B cell (primary cell): ENCODE measurements at regions not wholly inside any gene's neighbourhood (a gene's known extent, or its start where the extent isn't known, plus 50 kb on each side); places are given as distances from the start of the nearest gene placed in this dataset.
A peak's percentile ranks its signal among the peaks of the same experiment; 100 is the strongest.

Experiments used
- ATAC-seq: fragments of 200-7000 bp; cut with Tn5 transposase; one replicate; pipeline ENCODE4 v1.10.0; 2021; ENCODE audit warnings: low read depth, mild to moderate bottlenecking, moderate number of reproducible peaks, moderate library complexity
- CTCF ChIA-PET: fragments of 350-600 bp; sonication (Branson Sonifier 250); formaldehyde crosslinking; loops from one replicate; lab custom pipeline; 2021; ENCODE audit warnings: antibody characterized with exemption, inconsistent platforms; lab: Charles Lee
- POLR2A ChIA-PET: fragments of 350-600 bp; sonication (Branson Sonifier 250); formaldehyde crosslinking; loops from one replicate; lab custom pipeline; 2021; ENCODE audit warnings: antibody characterized with exemption; lab: Charles Lee
- DNase-seq: peaks from one replicate; pipeline ENCODE4 v3.0.0; 2013
- H2AFZ ChIP-seq: 2 replicates; pipeline ENCODE4 v1.6.1; 2012; ENCODE audit warnings: mild to moderate bottlenecking, low read depth, low read length; ENCODE audit not compliant: insufficient read depth, poor library complexity, severe bottlenecking
- H3K27ac ChIP-seq, 2 donors: 1 replicate in 1 of 2; 2 replicates in 1 of 2; pipeline ENCODE4 v1.5.1; 2012 to 2013; ENCODE audit warnings: low read length in 2 of 2, mild to moderate bottlenecking in 2 of 2, moderate library complexity in 1 of 2
- H3K27me3 ChIP-seq, 4 experiments: fragments of 200-600 bp in 1 of 4; sonication (generic) in 1 of 4; replicated peaks in 1 of 4; 1 replicate in 2 of 4; 2 replicates in 2 of 4; pipeline versions ENCODE4 v1.6.1 to v1.7.0; 2013 to 2016; ENCODE audit warnings: low read length in 3 of 4, mild to moderate bottlenecking in 2 of 4, mixed read lengths in 1 of 4, moderate library complexity in 1 of 4; ENCODE audit not compliant: insufficient read depth in 4 of 4, control insufficient read depth in 3 of 4; ENCODE audit errors: control extremely low read depth in 1 of 4
- H3K36me3 ChIP-seq, 2 experiments: replicated peaks in 1 of 2; 1 replicate in 1 of 2; 2 replicates in 1 of 2; pipeline versions ENCODE4 v1.6.1 to v1.7.1; 2013; ENCODE audit warnings: low read length in 1 of 2; ENCODE audit not compliant: insufficient read depth in 2 of 2, control insufficient read depth in 1 of 2; ENCODE audit errors: control extremely low read depth in 1 of 2, extremely low read depth in 1 of 2
- H3K4me1 ChIP-seq, 2 donors: fragments of 200-600 bp in 1 of 2; sonication (generic) in 1 of 2; 1 replicate in 1 of 2; 2 replicates in 1 of 2; pipeline versions ENCODE4 v1.5.1 to v1.6.1; 2013 to 2017; ENCODE audit warnings: low read length in 2 of 2; ENCODE audit not compliant: control insufficient read depth in 2 of 2, insufficient read depth in 2 of 2
- H3K4me2 ChIP-seq: replicated peaks from 2 replicates; pipeline ENCODE3; 2012; ENCODE audit warnings: mild to moderate bottlenecking, low read depth, low read length; ENCODE audit not compliant: poor library complexity, severe bottlenecking
- H3K4me3 ChIP-seq, 5 experiments: fragments of 200-600 bp in 1 of 5; sonication (generic) in 1 of 5; 1 replicate in 3 of 5; 2 replicates in 2 of 5; pipeline versions ENCODE4 v1.5.1 to v1.7.0; 2011 to 2016; ENCODE audit warnings: low read length in 4 of 5, mild to moderate bottlenecking in 4 of 5, low read depth in 2 of 5, control low read depth in 1 of 5, moderate library complexity in 1 of 5; ENCODE audit not compliant: insufficient read depth in 1 of 5; ENCODE audit errors: control extremely low read depth in 1 of 5, extremely low read depth in 1 of 5
- H3K79me2 ChIP-seq: fragments of 200-600 bp; sonication (generic); one replicate; pipeline ENCODE4 v1.6.0; 2016; ENCODE audit warnings: low read length; ENCODE audit not compliant: control insufficient read depth, insufficient read depth
- H3K9ac ChIP-seq: fragments of 200-600 bp; sonication (generic); 2 replicates; pipeline ENCODE4 v1.6.1; 2017; ENCODE audit warnings: mild to moderate bottlenecking, low read length, moderate library complexity
- H3K9me3 ChIP-seq, 3 donors: one replicate each; pipeline versions ENCODE4 v1.6.1 to v1.7.1; 2013; ENCODE audit warnings: low read length in 2 of 3; ENCODE audit not compliant: control insufficient read depth in 2 of 3, insufficient read depth in 1 of 3; ENCODE audit errors: control extremely low read depth in 1 of 3
- H4K20me1 ChIP-seq: 2 replicates; pipeline ENCODE4 v1.6.0; 2012; ENCODE audit warnings: mild to moderate bottlenecking, low read length; ENCODE audit not compliant: insufficient read depth, control insufficient read depth, poor library complexity, severe bottlenecking
- H3K27ac Mint-ChIP-seq: one replicate; pipeline ENCODE4 v1.8.0; 2021; ENCODE audit warnings: mixed read lengths
- H3K27me3 Mint-ChIP-seq: one replicate; pipeline ENCODE4 v1.8.0; 2021; ENCODE audit warnings: mixed read lengths
- H3K4me1 Mint-ChIP-seq: one replicate; pipeline ENCODE4 v1.8.0; 2021; ENCODE audit warnings: mixed read lengths
- H3K4me3 Mint-ChIP-seq: one replicate; pipeline ENCODE4 v1.8.0; 2021; ENCODE audit warnings: mixed read lengths
- H3K9me3 Mint-ChIP-seq: one replicate; pipeline ENCODE4 v1.8.0; 2022; ENCODE audit warnings: mixed read lengths; ENCODE audit not compliant: insufficient read depth
- EZH2 ChIP-seq: IDR thresholded peaks from 2 replicates; pipeline ENCODE4 v1.6.1; 2012; ENCODE audit warnings: borderline replicate concordance, low read depth, mild to moderate bottlenecking, moderate library complexity, low read length; ENCODE audit not compliant: insufficient read depth, poor library complexity, severe bottlenecking
- WGBS: methylation state at CpG from one replicate; pipeline ENCODE4 v1.1.5; 2013; ENCODE audit warnings: missing lambda C conversion rate; ENCODE audit not compliant: insufficient coverage; 5-methylcytosine and 5-hydroxymethylcytosine counted together
- intact Hi-C: fragments of 100-400 bp; cut with micrococcal nuclease; formaldehyde crosslinking; loops from one replicate; pipeline ENCODE4 v1.10.0; 2022
- TF ChIP-seq, protein P1 (sequence below): fragments of 200-600 bp; IDR thresholded peaks from one replicate; pipeline ENCODE4 v1.8.0; 2022; ENCODE audit warnings: antibody characterized with exemption, mild to moderate bottlenecking

DNA sequence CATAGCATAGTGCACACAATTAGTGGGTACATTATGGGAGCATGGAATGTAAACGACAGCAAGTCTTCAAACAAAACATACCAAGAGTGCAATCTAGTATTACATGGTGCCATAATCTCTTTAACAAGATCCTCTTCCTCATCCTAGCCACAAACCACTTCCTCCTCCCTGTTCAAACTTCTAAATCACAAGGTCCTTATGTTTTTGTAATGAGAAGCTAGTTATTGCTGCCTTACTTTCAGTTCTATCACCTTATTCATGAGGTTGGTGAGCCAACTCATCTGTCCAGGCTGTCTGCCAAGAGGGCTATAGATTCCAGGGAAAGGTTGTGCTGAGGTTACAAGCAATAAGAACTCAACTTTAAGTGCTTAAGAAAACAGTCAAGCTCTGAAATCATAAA lies 195.4 kb upstream of the ARHGAP20 start:
- intact Hi-C loops = no loop called here
- peak overlapping the region in 1 of 2 donors; percentile 14 for H3K27ac ChIP-seq
- Mint-ChIP-seq H3K4me3 (peak overlapping the region; percentile 1), H3K27ac (no peak overlapping the region), H3K9me3 (no peaks in the 10 kb centered on the region), H3K4me1 (peaks cover 20% of the 10 kb centered on the region), H3K27me3 (peaks cover 14% of the 10 kb centered on the region)
- H3K9ac ChIP-seq = no peak overlapping the region
- peak overlapping the region; percentile 51 for H3K4me2 ChIP-seq
- TF ChIP-seq EZH2 = no peak
- TF ChIP-seq, protein P1, sequence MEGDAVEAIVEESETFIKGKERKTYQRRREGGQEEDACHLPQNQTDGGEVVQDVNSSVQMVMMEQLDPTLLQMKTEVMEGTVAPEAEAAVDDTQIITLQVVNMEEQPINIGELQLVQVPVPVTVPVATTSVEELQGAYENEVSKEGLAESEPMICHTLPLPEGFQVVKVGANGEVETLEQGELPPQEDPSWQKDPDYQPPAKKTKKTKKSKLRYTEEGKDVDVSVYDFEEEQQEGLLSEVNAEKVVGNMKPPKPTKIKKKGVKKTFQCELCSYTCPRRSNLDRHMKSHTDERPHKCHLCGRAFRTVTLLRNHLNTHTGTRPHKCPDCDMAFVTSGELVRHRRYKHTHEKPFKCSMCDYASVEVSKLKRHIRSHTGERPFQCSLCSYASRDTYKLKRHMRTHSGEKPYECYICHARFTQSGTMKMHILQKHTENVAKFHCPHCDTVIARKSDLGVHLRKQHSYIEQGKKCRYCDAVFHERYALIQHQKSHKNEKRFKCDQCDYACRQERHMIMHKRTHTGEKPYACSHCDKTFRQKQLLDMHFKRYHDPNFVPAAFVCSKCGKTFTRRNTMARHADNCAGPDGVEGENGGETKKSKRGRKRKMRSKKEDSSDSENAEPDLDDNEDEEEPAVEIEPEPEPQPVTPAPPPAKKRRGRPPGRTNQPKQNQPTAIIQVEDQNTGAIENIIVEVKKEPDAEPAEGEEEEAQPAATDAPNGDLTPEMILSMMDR = no peak
- ChIA-PET CTCF (interaction anchor here (0.5 to 1.2 kb wide), 2 partner anchors 11 to 84 kb away, joined by 3 to 4 read pairs; no protein-coding TSS in a partner anchor), POLR2A (no interaction called here)
- no peaks in the 10 kb centered on the region for H4K20me1 ChIP-seq
- no peaks in the 10 kb centered on the region for H3K79me2 ChIP-seq
- WGBS = no CpG with 5 or more reads among the region's 1 CpG
- H3K27me3 ChIP-seq = no peaks in the 10 kb centered on the region
- no peaks in the 10 kb centered on the region for H3K36me3 ChIP-seq
- no peak overlapping the region for H2AFZ ChIP-seq
- H3K4me1 ChIP-seq = peaks cover 19 to 20% of the 10 kb centered on the region in 2 donors
- H3K9me3 ChIP-seq = no peaks in the 10 kb centered on the region
- DNase-seq (peak; percentile 56), ATAC-seq (peak; percentile 33)
- no peak overlapping the region for H3K4me3 ChIP-seq

DNA sequence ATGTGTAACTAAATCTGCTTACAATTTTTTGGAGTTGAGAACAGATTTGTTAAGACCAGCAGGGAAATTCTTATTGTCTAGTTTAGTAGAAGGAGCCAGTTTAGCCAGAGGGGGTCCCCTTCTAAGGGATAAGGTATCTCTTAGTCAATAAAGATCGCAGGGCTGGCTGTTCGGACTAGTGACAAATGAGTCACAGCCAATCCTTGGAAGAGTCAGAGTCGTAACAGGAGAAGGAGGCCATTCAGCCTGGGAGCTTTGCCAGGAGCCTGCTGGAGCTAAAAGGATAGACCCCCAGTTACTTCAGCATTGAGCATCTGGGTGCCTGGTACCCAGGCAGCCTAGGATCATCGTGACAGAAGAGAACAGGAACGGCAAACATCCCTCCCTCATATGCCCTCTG lies 191.6 kb upstream of the ARHGAP20 start:
- Histone ChIP-seq H3K27ac (no peak overlapping the region), H3K4me1 (peaks cover 19% of the 10 kb centered on the region in 2 donors), H3K4me3 (no peak overlapping the region), H3K36me3 (no peaks in the 10 kb centered on the region), H4K20me1 (no peaks in the 10 kb centered on the region), H3K27me3 (no peaks in the 10 kb centered on the region), H2AFZ (no peak overlapping the region), H3K4me2 (no peak overlapping the region), H3K9ac (no peak overlapping the region), H3K9me3 (peaks cover 0 to 1% (median 0%) of the 10 kb centered on the region in 3 donors), H3K79me2 (no peaks in the 10 kb centered on the region)
- POLR2A ChIA-PET = no interaction called here
- ATAC-seq = no peak
- CTCF ChIA-PET = no interaction called here
- Mint-ChIP-seq H3K27me3 (peaks cover 18% of the 10 kb centered on the region), H3K27ac (no peak overlapping the region), H3K9me3 (no peaks in the 10 kb centered on the region), H3K4me3 (no peak overlapping the region), H3K4me1 (peaks cover 19% of the 10 kb centered on the region)
- TF ChIP-seq EZH2 = no peak
- TF ChIP-seq, protein P1 = no peak
- intact Hi-C loops = no loop called here
- DNase-seq = no peak
- 92% methylated on average over 3 of the region's 5 CpGs for WGBS
